Duodenal mucosa (tissue), 2 donors: ENCODE measurements at regions not wholly inside any gene's neighbourhood (a gene's known extent, or its start where the extent isn't known, plus 50 kb on each side); places are given as distances from the start of the nearest gene placed in this dataset.
"Not testable (repeated sequence)": the region's sequence is repeated elsewhere in the genome, so short reads cannot be mapped to it uniquely, and the experiment has no call there.

Source experiments
- H3K27ac ChIP-seq: one replicate; pipeline ENCODE4 v1.7.0; 2013; ENCODE audit warnings: low read depth, low read length
- H3K27me3 ChIP-seq, 2 donors: one replicate each; pipeline ENCODE4 v1.7.0; 2013; ENCODE audit warnings: low read length in 2 of 2, control low read depth in 1 of 2; ENCODE audit not compliant: insufficient read depth in 2 of 2, control insufficient read depth in 1 of 2
- H3K36me3 ChIP-seq, 2 donors: one replicate each; pipeline ENCODE4 v1.7.0; 2013; ENCODE audit warnings: low read length in 2 of 2, control low read depth in 1 of 2; ENCODE audit not compliant: insufficient read depth in 2 of 2, control insufficient read depth in 1 of 2
- H3K4me1 ChIP-seq, 2 donors: one replicate each; pipeline ENCODE4 v1.7.0; 2013; ENCODE audit warnings: low read length in 2 of 2, control low read depth in 1 of 2; ENCODE audit not compliant: insufficient read depth in 2 of 2, control insufficient read depth in 1 of 2
- H3K4me3 ChIP-seq, 2 donors: one replicate each; pipeline ENCODE4 v1.7.0; 2013; ENCODE audit warnings: low read length in 2 of 2, low read depth in 1 of 2
- H3K9ac ChIP-seq, 2 donors: one replicate each; pipeline ENCODE4 v1.7.0; 2013; ENCODE audit warnings: low read length in 2 of 2, low read depth in 1 of 2
- H3K9me3 ChIP-seq, 2 donors: one replicate each; pipeline ENCODE4 v1.7.0; 2013; ENCODE audit warnings: low read length in 2 of 2, control low read depth in 1 of 2; ENCODE audit not compliant: control insufficient read depth in 1 of 2

DNA sequence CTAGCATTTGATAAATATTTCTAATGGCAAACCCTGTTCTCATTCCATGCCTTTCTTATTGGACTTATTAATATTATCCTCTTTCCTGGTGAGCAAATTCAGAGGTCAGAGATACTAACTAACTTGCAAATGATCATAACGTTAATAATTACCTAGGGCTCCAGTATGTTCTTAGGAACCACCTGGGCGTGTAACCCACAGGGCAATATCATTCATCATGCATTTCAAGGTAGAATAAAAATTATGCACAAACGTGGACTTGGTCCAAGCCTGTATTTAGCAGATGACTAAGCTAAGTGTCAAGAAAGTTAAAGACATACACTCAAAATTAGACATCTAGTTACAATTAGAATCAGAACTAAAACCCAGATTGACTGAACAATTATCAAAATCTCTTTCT lies 850.1 kb downstream of the TRIML1 start:
- no peaks in the 10 kb centered on the region for H3K4me1 ChIP-seq
- H3K36me3 ChIP-seq: no peaks in the 10 kb centered on the region
- no peak overlapping the region for H3K4me3 ChIP-seq
- H3K9ac ChIP-seq: no peak overlapping the region
- no peaks in the 10 kb centered on the region for H3K27me3 ChIP-seq
- no peaks in the 10 kb centered on the region for H3K9me3 ChIP-seq
- no peak overlapping the region for H3K27ac ChIP-seq

GRCh38 chr4:188992706-188993105 lies 853.5 kb downstream of the TRIML1 start:
- Histone ChIP-seq H3K9ac (no peak overlapping the region), H3K27ac (no peak overlapping the region), H3K36me3 (no peaks in the 10 kb centered on the region), H3K4me3 (no peak overlapping the region), H3K27me3 (no peaks in the 10 kb centered on the region), H3K9me3 (no peaks in the 10 kb centered on the region), H3K4me1 (no peaks in the 10 kb centered on the region)

GRCh38 chr4:188993871-188994270 lies 854.6 kb downstream of the TRIML1 start:
- no peaks in the 10 kb centered on the region for H3K27me3 ChIP-seq
- no peak overlapping the region for H3K9ac ChIP-seq
- H3K27ac ChIP-seq: no peak overlapping the region
- H3K4me1 ChIP-seq: no peaks in the 10 kb centered on the region
- no peaks in the 10 kb centered on the region for H3K9me3 ChIP-seq
- no peak overlapping the region for H3K4me3 ChIP-seq
- no peaks in the 10 kb centered on the region for H3K36me3 ChIP-seq

DNA sequence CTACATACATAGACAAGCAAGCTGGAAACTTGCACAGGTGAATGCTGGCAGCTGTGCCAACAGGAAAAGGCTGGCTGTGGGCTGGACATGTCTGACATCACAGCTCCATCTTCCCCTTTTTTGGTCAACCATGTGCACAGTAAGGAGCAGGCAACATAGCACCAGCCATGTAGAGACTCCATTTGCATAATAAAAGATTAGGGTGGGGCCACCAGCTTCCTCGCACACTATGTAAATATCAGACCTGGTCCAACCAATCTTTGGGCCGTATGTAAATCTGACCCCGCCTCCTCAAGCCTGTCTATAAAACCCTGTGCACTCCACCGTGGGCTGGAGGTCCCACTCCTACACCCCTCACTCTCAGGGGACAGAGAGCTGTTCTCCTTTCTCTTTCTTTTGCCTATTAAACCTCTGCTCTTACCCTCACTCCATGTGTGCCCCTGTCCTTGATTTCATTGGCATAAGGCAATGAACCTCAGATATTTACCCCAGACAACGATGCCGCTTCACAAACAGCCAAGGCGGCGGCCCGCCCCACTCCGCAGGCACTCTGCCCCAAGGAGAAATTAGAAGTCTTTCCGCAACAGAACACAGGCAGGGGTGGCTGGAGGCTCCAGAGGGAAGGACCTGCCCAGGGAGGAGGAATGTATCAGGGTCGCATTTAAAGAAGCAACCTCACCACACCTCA lies 862.2 kb downstream of the TRIML1 start:
- Histone ChIP-seq H3K27ac (no peak overlapping the region), H3K9me3 (no peaks in the 10 kb centered on the region), H3K4me3 (no peak overlapping the region), H3K36me3 (no peaks in the 10 kb centered on the region), H3K4me1 (no peaks in the 10 kb centered on the region), H3K27me3 (no peaks in the 10 kb centered on the region), H3K9ac (no peak overlapping the region)

DNA sequence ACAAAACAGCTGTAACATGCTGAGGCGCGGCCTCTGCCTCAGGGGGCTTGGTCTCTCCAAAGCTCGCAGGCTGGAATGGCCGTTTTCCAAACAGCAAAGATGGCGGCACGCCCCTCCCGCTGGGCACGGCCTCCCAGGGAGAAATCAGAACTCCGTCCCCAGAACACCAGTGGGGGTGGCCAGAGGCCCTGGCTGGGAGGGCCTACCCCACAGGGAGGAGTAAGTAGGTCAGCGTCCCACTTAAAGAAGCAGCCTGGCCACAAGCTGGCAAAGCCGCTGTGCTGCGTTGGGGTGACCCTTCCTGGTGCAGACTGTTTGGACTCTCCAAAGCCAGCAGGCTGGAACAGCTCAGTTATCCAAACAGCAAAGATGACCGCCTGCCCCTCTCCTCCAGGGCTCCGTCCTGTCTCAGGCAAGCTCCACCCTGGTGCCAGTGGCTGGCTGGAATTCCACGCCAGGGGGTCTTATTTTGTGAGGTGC lies 862.8 kb downstream of the TRIML1 start:
- no peaks in the 10 kb centered on the region for H3K36me3 ChIP-seq
- no peaks in the 10 kb centered on the region for H3K27me3 ChIP-seq
- H3K9me3 ChIP-seq: no peaks in the 10 kb centered on the region
- H3K4me1 ChIP-seq: no peaks in the 10 kb centered on the region
- H3K9ac ChIP-seq: no peak overlapping the region
- H3K27ac ChIP-seq: no peak overlapping the region
- H3K4me3 ChIP-seq: no peak overlapping the region

DNA sequence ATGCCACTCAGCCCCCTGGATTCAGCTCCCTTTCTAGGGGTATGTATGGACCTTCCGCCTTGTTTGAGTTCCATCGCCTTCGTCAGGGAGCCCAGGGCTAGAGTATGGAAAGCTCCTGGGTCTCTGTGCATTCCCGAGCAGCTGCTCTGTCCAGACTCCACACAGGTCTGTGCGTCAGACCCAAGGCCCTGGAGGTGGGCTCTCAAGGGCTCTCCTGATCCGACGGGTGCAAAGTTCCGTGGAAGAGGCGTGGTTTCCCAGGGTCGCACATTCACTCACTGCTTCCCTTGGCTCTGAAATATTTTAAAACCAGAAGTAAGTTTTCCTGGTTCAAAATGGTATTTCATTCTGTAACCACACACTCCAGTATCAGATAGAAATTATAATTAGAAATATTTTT lies 863.2 kb downstream of the TRIML1 start:
- no peaks in the 10 kb centered on the region for H3K27me3 ChIP-seq
- H3K27ac ChIP-seq: no peak overlapping the region
- H3K4me3 ChIP-seq: no peak overlapping the region
- H3K4me1 ChIP-seq: no peaks in the 10 kb centered on the region
- no peaks in the 10 kb centered on the region for H3K36me3 ChIP-seq
- no peak overlapping the region for H3K9ac ChIP-seq
- no peaks in the 10 kb centered on the region for H3K9me3 ChIP-seq

DNA sequence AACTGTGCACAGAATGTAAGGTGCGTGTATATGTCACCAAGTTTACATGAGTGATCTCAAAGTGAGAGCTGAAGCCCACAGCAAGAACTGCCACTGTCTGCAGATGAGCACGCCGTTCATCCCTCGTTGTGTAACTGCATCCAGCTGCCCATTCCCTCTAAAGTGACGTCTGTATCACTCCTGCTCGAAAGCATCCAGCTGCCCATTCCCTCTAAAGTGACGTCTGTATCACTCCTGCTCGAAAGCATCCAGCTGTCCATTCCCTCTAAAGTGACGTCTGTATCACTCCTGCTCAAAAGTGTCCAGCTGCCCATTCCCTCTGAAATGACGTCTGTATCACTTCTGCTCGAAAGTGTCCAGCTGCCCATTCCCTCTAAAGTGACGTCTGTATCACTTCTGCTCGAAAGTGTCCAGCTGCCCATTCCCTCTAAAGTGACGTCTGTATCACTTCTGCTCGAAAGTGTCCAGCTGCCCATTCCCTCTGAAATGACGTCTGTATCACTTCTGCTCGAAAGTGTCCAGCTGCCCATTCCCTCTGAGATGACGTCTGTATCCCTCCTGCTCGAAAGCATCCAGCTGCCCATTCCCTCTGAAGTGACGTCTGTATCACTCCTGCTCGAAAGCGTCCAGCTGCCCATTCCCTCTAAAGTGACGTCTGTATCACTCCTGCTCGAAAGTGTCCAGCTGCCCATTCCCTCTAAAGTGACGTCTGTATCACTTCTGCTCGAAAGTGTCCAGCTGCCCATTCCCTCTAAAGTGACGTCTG lies 871.4 kb downstream of the TRIML1 start:
- H3K4me1 ChIP-seq, H3K9ac ChIP-seq, H3K27me3 ChIP-seq, H3K27ac ChIP-seq, H3K36me3 ChIP-seq, H3K9me3 ChIP-seq, H3K4me3 ChIP-seq: not testable (repeated sequence)

- no peak overlapping the region for H3K27ac ChIP-seq
- H3K9me3 ChIP-seq: no peaks in the 10 kb centered on the region
- no peaks in the 10 kb centered on the region for H3K36me3 ChIP-seq
- no peaks in the 10 kb centered on the region for H3K4me1 ChIP-seq
- no peaks in the 10 kb centered on the region for H3K27me3 ChIP-seq
- no peak overlapping the region for H3K4me3 ChIP-seq
- H3K9ac ChIP-seq: no peak overlapping the region
Observed at GRCh38 chr4:189021831-189022230, 882.6 kb downstream of the TRIML1 start.

GRCh38 chr4:189022440-189023035 lies 883.3 kb downstream of the TRIML1 start:
- Histone ChIP-seq H3K36me3 (no peaks in the 10 kb centered on the region), H3K27ac (no peak overlapping the region), H3K9me3 (no peaks in the 10 kb centered on the region), H3K9ac (no peak overlapping the region), H3K4me3 (no peak overlapping the region), H3K4me1 (no peaks in the 10 kb centered on the region), H3K27me3 (no peaks in the 10 kb centered on the region)

DNA sequence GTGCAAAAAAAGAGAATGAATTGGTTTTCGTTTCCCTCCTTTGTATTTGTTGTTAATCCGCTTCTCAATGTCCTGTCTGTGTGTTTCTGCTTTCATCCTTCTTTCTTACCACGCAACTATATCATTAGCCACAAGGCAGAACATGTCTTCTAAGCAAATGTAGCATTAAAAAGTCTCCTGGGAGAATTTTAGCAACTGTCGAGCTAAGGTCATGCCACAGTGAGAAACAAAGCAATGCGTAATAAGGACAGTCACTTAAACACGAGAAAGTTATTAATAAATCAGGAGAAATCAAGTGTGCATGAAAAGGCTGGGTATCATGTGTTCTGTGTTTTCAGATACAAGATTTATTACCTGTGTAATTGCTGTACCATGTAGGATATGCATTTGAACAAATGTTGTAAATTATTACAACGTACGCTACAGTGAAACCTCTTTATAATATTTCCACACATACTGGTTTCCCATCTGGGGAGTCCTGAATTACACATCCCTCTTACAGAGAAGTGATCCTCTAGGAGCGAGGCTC lies 890.8 kb downstream of the TRIML1 start:
- no peak overlapping the region for H3K4me3 ChIP-seq
- no peaks in the 10 kb centered on the region for H3K9me3 ChIP-seq
- H3K9ac ChIP-seq: no peak overlapping the region
- no peaks in the 10 kb centered on the region for H3K36me3 ChIP-seq
- no peaks in the 10 kb centered on the region for H3K27me3 ChIP-seq
- H3K27ac ChIP-seq: no peak overlapping the region
- H3K4me1 ChIP-seq: no peaks in the 10 kb centered on the region
